GM23338 (cell line): ENCODE measurements at regions not wholly inside any gene's neighbourhood (a gene's known extent, or its start where the extent isn't known, plus 50 kb on each side); places are given as distances from the start of the nearest gene placed in this dataset.

Experiments
- ATAC-seq: fragments of 200-7000 bp; cut with Tn5 transposase; 3 replicates; pipeline ENCODE4 v1.9.1; 2020
- DNase-seq: peaks from one replicate; pipeline ENCODE4 v3.0.0-alpha.2; 2015; ENCODE audit warnings: low spot score
- H2AFZ ChIP-seq: fragments of 200-600 bp; sonication (generic); 2 replicates; pipeline ENCODE4 v1.8.0; 2016; ENCODE audit warnings: antibody characterized with exemption, mild to moderate bottlenecking, moderate library complexity
- H3F3A ChIP-seq: fragments of 200-600 bp; sonication (generic); replicated peaks from 2 replicates; pipeline ENCODE4 v1.8.0; 2017; ENCODE audit warnings: antibody characterized with exemption, mixed run types, low read depth
- H3K27ac ChIP-seq: fragments of 200-600 bp; sonication (generic); 2 replicates; pipeline ENCODE4 v1.6.1; 2016; ENCODE audit warnings: low read depth
- H3K27me3 ChIP-seq: fragments of 200-600 bp; sonication (generic); 2 replicates; pipeline ENCODE4 v1.8.0; 2016; ENCODE audit warnings: mild to moderate bottlenecking, mixed run types, moderate library complexity; ENCODE audit not compliant: insufficient read depth
- H3K36me3 ChIP-seq: fragments of 200-600 bp; sonication (generic); 2 replicates; pipeline ENCODE4 v1.8.0; 2016; ENCODE audit warnings: mild to moderate bottlenecking; ENCODE audit not compliant: insufficient read depth
- H3K4me1 ChIP-seq: fragments of 200-600 bp; sonication (generic); 2 replicates; pipeline ENCODE4 v1.8.0; 2016; ENCODE audit warnings: mild to moderate bottlenecking, moderate library complexity; ENCODE audit not compliant: insufficient read depth
- H3K4me2 ChIP-seq: fragments of 200-600 bp; sonication (generic); 2 replicates; pipeline ENCODE4 v1.7.1; 2017; ENCODE audit warnings: mixed run types
- H3K4me3 ChIP-seq: fragments of 200-600 bp; sonication (generic); 2 replicates; pipeline ENCODE4 v1.6.1; 2016; ENCODE audit warnings: mixed run types
- H3K79me2 ChIP-seq: fragments of 200-600 bp; sonication (generic); replicated peaks from 2 replicates; pipeline ENCODE4 v1.8.0; 2017; ENCODE audit warnings: mild to moderate bottlenecking; ENCODE audit not compliant: insufficient read depth
- H3K9me2 ChIP-seq: fragments of 200-600 bp; sonication (generic); 2 replicates; pipeline ENCODE4 v1.8.0; 2017; ENCODE audit not compliant: insufficient read depth
- H4K20me1 ChIP-seq: fragments of 200-600 bp; sonication (generic); replicated peaks from 2 replicates; pipeline ENCODE4 v1.8.0; 2017; ENCODE audit warnings: mild to moderate bottlenecking; ENCODE audit not compliant: insufficient read depth
- H3K27ac Mint-ChIP-seq: 2 replicates; pipeline ENCODE4 v1.8.0; 2020; ENCODE audit warnings: inconsistent platforms, mild to moderate bottlenecking, moderate library complexity, mixed read lengths
- H3K27me3 Mint-ChIP-seq: 3 replicates; pipeline ENCODE4 v1.8.0; 2022; ENCODE audit warnings: low read depth, mild to moderate bottlenecking, moderate library complexity, mixed read lengths, inconsistent platforms; ENCODE audit not compliant: insufficient read depth, poor library complexity
- H3K36me3 Mint-ChIP-seq: 3 replicates; pipeline ENCODE4 v1.8.0; 2021; ENCODE audit warnings: low read depth, mild to moderate bottlenecking, inconsistent platforms, moderate library complexity, mixed read lengths
- H3K4me1 Mint-ChIP-seq: 3 replicates; pipeline ENCODE4 v1.8.0; 2020; ENCODE audit warnings: mild to moderate bottlenecking, inconsistent platforms, mixed read lengths
- H3K4me3 Mint-ChIP-seq: 3 replicates; pipeline ENCODE4 v1.8.0; 2021; ENCODE audit warnings: moderate library complexity, mild to moderate bottlenecking, inconsistent platforms, mixed read lengths
- H3K9me3 Mint-ChIP-seq: 3 replicates; pipeline ENCODE4 v1.8.0; 2020; ENCODE audit warnings: moderate library complexity, mild to moderate bottlenecking, inconsistent platforms, mixed read lengths
- CREB1 ChIP-seq: fragments of 250-450 bp; sonication (Bioruptor Pico); IDR thresholded peaks from 2 replicates; pipeline ENCODE4 v1.5.0; 2020; ENCODE audit warnings: low read depth, mild to moderate bottlenecking, moderate library complexity
- CTCF ChIP-seq, 2 experiments: fragments of 200-600 bp in 1 of 2; sonication (generic) in 1 of 2; conservative IDR thresholded peaks; 2 replicates each; pipeline versions ENCODE4 v1.5.1 to v1.6.1; 2016 to 2017; ENCODE audit warnings: antibody characterized with exemption in 2 of 2, low read depth in 2 of 2, mild to moderate bottlenecking in 2 of 2, moderate library complexity in 1 of 2
- ETS1 ChIP-seq: IDR thresholded peaks from 2 replicates; pipeline ENCODE4 v1.6.1; 2016; ENCODE audit warnings: antibody characterized with exemption
- JUNB ChIP-seq: IDR thresholded peaks from one replicate; pipeline ENCODE4 v1.6.1; 2016; ENCODE audit warnings: antibody characterized with exemption; ENCODE audit not compliant: unreplicated experiment
- POLR2AphosphoS5 ChIP-seq: IDR thresholded peaks from 2 replicates; pipeline ENCODE4 v1.6.1; 2016; ENCODE audit warnings: antibody characterized with exemption, low read depth
- REST ChIP-seq: IDR thresholded peaks from one replicate; pipeline ENCODE4 v1.6.1; 2018; ENCODE audit warnings: antibody characterized with exemption; ENCODE audit not compliant: unreplicated experiment
- ZNF114 ChIP-seq: fragments of 250-450 bp; sonication (Bioruptor Pico); IDR thresholded peaks from 2 replicates; pipeline ENCODE4 v1.5.0; 2020; ENCODE audit warnings: mild to moderate bottlenecking, moderate library complexity

- no peak for TF ChIP-seq REST
Observed at GRCh38 chr4:138632856-138633579, 382.6 kb upstream of the NOCT start (continued).

- Mint-ChIP-seq H3K27me3 (no peaks in the 10 kb centered on the region), H3K36me3 (no peaks in the 10 kb centered on the region), H3K4me3 (no peak overlapping the region), H3K27ac (no peak overlapping the region), H3K4me1 (peaks cover 8% of the 10 kb centered on the region; the same call in 2 of the 3 replicates), H3K9me3 (no peaks in the 10 kb centered on the region)
- Histone ChIP-seq H3K4me2 (0 out of 2 replicates have a peak overlapping the region, but pooled peaks have one; percentile 28), H3K79me2 (no peaks in the 10 kb centered on the region), H3F3A (no peaks in the 10 kb centered on the region), H3K27me3 (no peaks in the 10 kb centered on the region), H3K9me2 (no peaks in the 10 kb centered on the region), H2AFZ (peak overlapping the region; percentile 5; the same call in 1 of the 2 replicates), H3K4me1 (peaks cover 14% of the 10 kb centered on the region; the same call in 1 of the 2 replicates), H3K27ac (no peak overlapping the region), H3K4me3 (no peak overlapping the region), H3K36me3 (no peaks in the 10 kb centered on the region), H4K20me1 (no peaks in the 10 kb centered on the region)
- ATAC-seq (no peak), DNase-seq (no peak)
- TF ChIP-seq CREB1 (no peak), REST (no peak), ZNF114 (CRISPR knock-in tag) (no peak), ETS1 (no peak), JUNB (no peak), POLR2AphosphoS5 (no peak), CTCF (conservative IDR thresholded peaks at IDR 0.05; ENCODE audit: low read depth in 2 of 2) (no peak)
Observed at GRCh38 chr4:138630666-138631065, 384.9 kb upstream of the NOCT start.
